Mammary epithelial cell (primary cell): ENCODE measurements at regions not wholly inside any gene's neighbourhood (a gene's known extent, or its start where the extent isn't known, plus 50 kb on each side); places are given as distances from the start of the nearest gene placed in this dataset.

ENCODE experiments used
- CTCF ChIP-seq, 2 donors: IDR thresholded peaks in 1 of 2; conservative IDR thresholded peaks in 1 of 2; 2 replicates each; pipeline ENCODE4 v1.5.1; 2011 to 2012; ENCODE audit warnings: inconsistent platforms in 2 of 2, low read length in 2 of 2, mild to moderate bottlenecking in 2 of 2, control low read depth in 1 of 2, low read depth in 1 of 2; ENCODE audit not compliant: insufficient read depth in 1 of 2; ENCODE audit errors: extremely low read depth in 1 of 2
- EZH2 ChIP-seq: IDR thresholded peaks from 2 replicates; pipeline ENCODE4 v1.6.1; 2012; ENCODE audit warnings: low read length, inconsistent platforms, borderline replicate concordance

- no peak for TF ChIP-seq CTCF (conservative IDR thresholded peaks at IDR 0.05 in 1 of 2, IDR thresholded peaks at IDR 0.05 in 1 of 2; ENCODE audit: extremely low read depth in 1 of 2, insufficient read depth in 1 of 2, low read depth in 1 of 2, low read length in 2 of 2)
- TF ChIP-seq EZH2 = no peak
These were observed 215.4 kb upstream of the OSR1 start for GRCh38 chr2:19573784-19574183.
